Progenitor cell of endocrine pancreas (in vitro differentiated cells): ENCODE measurements at regions not wholly inside any gene's neighbourhood (a gene's known extent, or its start where the extent isn't known, plus 50 kb on each side); places are given as distances from the start of the nearest gene placed in this dataset.

Experiments used
- DNase-seq: peaks from one replicate; pipeline ENCODE4 v3.0.0; 2021; ENCODE audit warnings: low spot score; ENCODE audit not compliant: unreplicated experiment
- H3K27ac Mint-ChIP-seq: 2 replicates; pipeline ENCODE4 v1.8.0; 2021; ENCODE audit warnings: mild to moderate bottlenecking, moderate library complexity, mixed read lengths
- H3K27me3 Mint-ChIP-seq: 2 replicates; pipeline ENCODE4 v1.8.0; 2021; ENCODE audit warnings: mixed read lengths
- H3K36me3 Mint-ChIP-seq: 2 replicates; pipeline ENCODE4 v1.8.0; 2022; ENCODE audit warnings: mixed read lengths; ENCODE audit not compliant: insufficient read depth
- H3K4me1 Mint-ChIP-seq: 2 replicates; pipeline ENCODE4 v1.8.0; 2021; ENCODE audit warnings: low read depth, mixed read lengths
- H3K4me3 Mint-ChIP-seq: 2 replicates; pipeline ENCODE4 v1.8.0; 2021; ENCODE audit warnings: low read depth, mild to moderate bottlenecking, moderate library complexity, mixed read lengths
- H3K9me3 Mint-ChIP-seq: 2 replicates; pipeline ENCODE4 v1.8.0; 2021; ENCODE audit warnings: low read depth, mixed read lengths
- CTCF ChIP-seq: fragments of 200-600 bp; sonication (generic); IDR thresholded peaks from one replicate; pipeline ENCODE4 v1.5.0; 2021; ENCODE audit warnings: antibody characterized with exemption, mild to moderate bottlenecking; ENCODE audit not compliant: unreplicated experiment

GRCh38 chr12:19710811-19711793 lies 271.8 kb downstream of the AEBP2 start:
- peak overlapping the region; percentile 62 for H3K27ac Mint-ChIP-seq
- peaks cover 9% of the 10 kb centered on the region for H3K4me1 Mint-ChIP-seq
- H3K27me3 Mint-ChIP-seq, result no peaks in the 10 kb centered on the region
- no peak for TF ChIP-seq CTCF
- DNase-seq, result no peak
- H3K4me3 Mint-ChIP-seq, result no peak overlapping the region
- H3K36me3 Mint-ChIP-seq, result no peaks in the 10 kb centered on the region
- peaks cover 40% of the 10 kb centered on the region for H3K9me3 Mint-ChIP-seq

DNA sequence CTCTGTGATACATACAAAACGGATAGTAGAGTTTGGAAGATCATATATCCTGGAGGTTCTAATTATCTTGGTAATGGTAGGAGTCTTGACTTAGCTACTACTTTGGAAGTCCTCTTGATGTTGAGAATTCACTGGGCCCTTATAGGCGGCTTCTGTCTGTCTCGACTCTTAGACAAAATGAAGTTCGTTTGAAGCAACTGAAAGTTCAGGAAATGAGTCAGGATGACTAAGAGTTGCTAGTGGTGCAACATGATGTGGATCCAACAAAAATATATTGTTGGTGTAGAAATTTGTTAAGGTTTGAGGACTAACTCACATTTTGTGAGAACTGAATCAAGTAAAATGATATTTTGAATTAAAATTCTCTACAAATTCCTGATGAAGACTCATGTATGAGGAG lies 272.7 kb downstream of the AEBP2 start:
- no peaks in the 10 kb centered on the region for H3K27me3 Mint-ChIP-seq
- no peak for DNase-seq
- no peak overlapping the region for H3K4me3 Mint-ChIP-seq
- H3K27ac Mint-ChIP-seq, result no peak overlapping the region
- peaks cover 9% of the 10 kb centered on the region for H3K4me1 Mint-ChIP-seq
- H3K36me3 Mint-ChIP-seq, result no peaks in the 10 kb centered on the region
- H3K9me3 Mint-ChIP-seq, result peaks cover 34% of the 10 kb centered on the region
- TF ChIP-seq CTCF, result no peak

GRCh38 chr12:19718401-19718800 lies 279.1 kb downstream of the AEBP2 start:
- DNase-seq, result no peak
- Mint-ChIP-seq H3K36me3 (no peaks in the 10 kb centered on the region), H3K27ac (no peak overlapping the region), H3K4me3 (no peak overlapping the region), H3K9me3 (peaks cover 9% of the 10 kb centered on the region), H3K4me1 (no peaks in the 10 kb centered on the region), H3K27me3 (no peaks in the 10 kb centered on the region)
- no peak for TF ChIP-seq CTCF

GRCh38 chr12:19719672-19720071 lies 280.4 kb downstream of the AEBP2 start:
- no peaks in the 10 kb centered on the region for H3K4me1 Mint-ChIP-seq
- TF ChIP-seq CTCF, result no peak
- no peak for DNase-seq
- H3K9me3 Mint-ChIP-seq, result no peaks in the 10 kb centered on the region
- H3K27me3 Mint-ChIP-seq, result no peaks in the 10 kb centered on the region
- H3K36me3 Mint-ChIP-seq, result no peaks in the 10 kb centered on the region
- H3K4me3 Mint-ChIP-seq, result no peak overlapping the region
- H3K27ac Mint-ChIP-seq, result no peak overlapping the region

DNA sequence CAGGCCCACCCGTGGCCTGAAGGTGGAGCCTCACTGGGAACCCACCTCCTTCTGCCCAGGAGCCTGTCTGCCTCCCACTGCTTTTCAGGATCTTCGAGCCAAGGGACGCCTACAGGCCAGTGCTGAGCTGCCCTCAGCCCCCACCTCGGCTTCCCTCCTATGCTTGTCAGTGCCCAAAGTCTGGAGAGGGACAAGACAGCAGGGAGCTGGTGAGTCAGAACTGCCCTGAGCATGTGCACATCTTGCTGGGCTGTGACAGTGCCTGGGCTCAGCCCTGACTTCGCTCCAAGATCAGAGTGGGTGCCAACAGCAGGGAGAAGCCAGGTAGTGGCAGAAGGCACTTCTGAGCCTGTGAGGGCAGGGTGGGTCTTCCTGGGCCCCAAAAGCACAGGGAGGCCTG lies 286.8 kb downstream of the AEBP2 start:
- H3K36me3 Mint-ChIP-seq, result no peaks in the 10 kb centered on the region
- no peak overlapping the region for H3K4me3 Mint-ChIP-seq
- no peak overlapping the region for H3K27ac Mint-ChIP-seq
- no peaks in the 10 kb centered on the region for H3K4me1 Mint-ChIP-seq
- DNase-seq, result no peak
- H3K27me3 Mint-ChIP-seq, result no peaks in the 10 kb centered on the region
- H3K9me3 Mint-ChIP-seq, result peaks cover 9% of the 10 kb centered on the region
- TF ChIP-seq CTCF, result no peak
